ENCODE measurements at regions not wholly inside any gene's neighbourhood (a gene's known extent, or its start where the extent isn't known, plus 50 kb on each side); places are given as distances from the start of the nearest gene placed in this dataset.

GRCh38 chr10:63735305-63735704 is 214.1 kb downstream of the REEP3 start:
- no peaks in the 10 kb centered on the region for H3K36me3 ChIP-seq (ENCODE audit: insufficient read depth, low read length)
- no peak overlapping the region for H3K4me3 ChIP-seq (ENCODE audit: low read depth, low read length, poor library complexity, severe bottlenecking)
- H3K9me2 ChIP-seq (ENCODE audit: low read depth, low read length), result no peaks in the 10 kb centered on the region
- no peaks in the 10 kb centered on the region for H3K27me3 ChIP-seq (ENCODE audit: insufficient read depth, low read length)
- no peak overlapping the region for H2AFZ ChIP-seq (ENCODE audit: low read length)
- TF ChIP-seq EZH2 (IDR thresholded peaks at IDR 0.05; ENCODE audit: borderline replicate concordance, low read length), result no peak
- TF ChIP-seq, protein P1, sequence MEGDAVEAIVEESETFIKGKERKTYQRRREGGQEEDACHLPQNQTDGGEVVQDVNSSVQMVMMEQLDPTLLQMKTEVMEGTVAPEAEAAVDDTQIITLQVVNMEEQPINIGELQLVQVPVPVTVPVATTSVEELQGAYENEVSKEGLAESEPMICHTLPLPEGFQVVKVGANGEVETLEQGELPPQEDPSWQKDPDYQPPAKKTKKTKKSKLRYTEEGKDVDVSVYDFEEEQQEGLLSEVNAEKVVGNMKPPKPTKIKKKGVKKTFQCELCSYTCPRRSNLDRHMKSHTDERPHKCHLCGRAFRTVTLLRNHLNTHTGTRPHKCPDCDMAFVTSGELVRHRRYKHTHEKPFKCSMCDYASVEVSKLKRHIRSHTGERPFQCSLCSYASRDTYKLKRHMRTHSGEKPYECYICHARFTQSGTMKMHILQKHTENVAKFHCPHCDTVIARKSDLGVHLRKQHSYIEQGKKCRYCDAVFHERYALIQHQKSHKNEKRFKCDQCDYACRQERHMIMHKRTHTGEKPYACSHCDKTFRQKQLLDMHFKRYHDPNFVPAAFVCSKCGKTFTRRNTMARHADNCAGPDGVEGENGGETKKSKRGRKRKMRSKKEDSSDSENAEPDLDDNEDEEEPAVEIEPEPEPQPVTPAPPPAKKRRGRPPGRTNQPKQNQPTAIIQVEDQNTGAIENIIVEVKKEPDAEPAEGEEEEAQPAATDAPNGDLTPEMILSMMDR (IDR thresholded peaks at IDR 0.05; ENCODE audit: low read length), result no peak
- H3K79me2 ChIP-seq (ENCODE audit: insufficient read depth, low read length), result no peaks in the 10 kb centered on the region
- H3K9me3 ChIP-seq (ENCODE audit: low read length), result no peaks in the 10 kb centered on the region
- H3F3A ChIP-seq (ENCODE audit: insufficient read depth, low read length), result no peaks in the 10 kb centered on the region
- no peaks in the 10 kb centered on the region for H3K4me1 ChIP-seq (ENCODE audit: insufficient read depth, low read length, severe bottlenecking)
- no peak overlapping the region for H3K27ac ChIP-seq (ENCODE audit: low read depth, low read length, poor library complexity, severe bottlenecking)
- no peaks in the 10 kb centered on the region for H4K20me1 ChIP-seq (ENCODE audit: insufficient read depth, low read length)
- no peak overlapping the region for H3K4me2 ChIP-seq (ENCODE audit: low read length)
- no peak overlapping the region for H3K9ac ChIP-seq (ENCODE audit: low read length)

DNA sequence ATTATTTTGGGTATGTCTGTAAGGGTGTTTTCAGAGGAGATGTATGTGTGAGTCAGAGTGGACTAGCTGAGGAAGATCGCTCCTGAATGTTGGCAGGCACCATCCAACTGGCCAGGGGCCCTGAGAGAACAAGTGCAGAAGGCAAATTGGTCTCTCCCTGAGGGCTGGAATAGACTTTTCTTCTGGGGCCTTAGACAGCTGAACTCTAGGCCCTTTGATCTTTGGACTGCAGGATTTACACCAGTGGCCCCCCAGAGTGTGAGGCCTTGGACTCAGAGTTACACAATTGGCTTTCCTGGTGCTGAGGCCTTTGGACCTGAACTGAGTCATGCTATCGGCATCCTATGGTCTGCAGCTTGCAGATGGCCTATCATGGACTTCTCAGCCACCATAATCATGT is 217.2 kb downstream of the REEP3 start:
- no peaks in the 10 kb centered on the region for H3K9me3 ChIP-seq (ENCODE audit: low read length)
- H3K4me2 ChIP-seq (ENCODE audit: low read length), result no peak overlapping the region
- H3K4me3 ChIP-seq (ENCODE audit: low read depth, low read length, poor library complexity, severe bottlenecking), result no peak overlapping the region
- no peaks in the 10 kb centered on the region for H3K9me2 ChIP-seq (ENCODE audit: low read depth, low read length)
- no peaks in the 10 kb centered on the region for H3K79me2 ChIP-seq (ENCODE audit: insufficient read depth, low read length)
- H3F3A ChIP-seq (ENCODE audit: insufficient read depth, low read length), result no peaks in the 10 kb centered on the region
- TF ChIP-seq, protein P1 (IDR thresholded peaks at IDR 0.05; ENCODE audit: low read length), result no peak
- TF ChIP-seq EZH2 (IDR thresholded peaks at IDR 0.05; ENCODE audit: borderline replicate concordance, low read length), result no peak
- H4K20me1 ChIP-seq (ENCODE audit: insufficient read depth, low read length), result no peaks in the 10 kb centered on the region
- H3K27ac ChIP-seq (ENCODE audit: low read depth, low read length, poor library complexity, severe bottlenecking), result no peak overlapping the region
- no peaks in the 10 kb centered on the region for H3K4me1 ChIP-seq (ENCODE audit: insufficient read depth, low read length, severe bottlenecking)
- H3K36me3 ChIP-seq (ENCODE audit: insufficient read depth, low read length), result no peaks in the 10 kb centered on the region
- H2AFZ ChIP-seq (ENCODE audit: low read length), result no peak overlapping the region
- H3K9ac ChIP-seq (ENCODE audit: low read length), result no peak overlapping the region
- H3K27me3 ChIP-seq (ENCODE audit: insufficient read depth, low read length), result no peaks in the 10 kb centered on the region

DNA sequence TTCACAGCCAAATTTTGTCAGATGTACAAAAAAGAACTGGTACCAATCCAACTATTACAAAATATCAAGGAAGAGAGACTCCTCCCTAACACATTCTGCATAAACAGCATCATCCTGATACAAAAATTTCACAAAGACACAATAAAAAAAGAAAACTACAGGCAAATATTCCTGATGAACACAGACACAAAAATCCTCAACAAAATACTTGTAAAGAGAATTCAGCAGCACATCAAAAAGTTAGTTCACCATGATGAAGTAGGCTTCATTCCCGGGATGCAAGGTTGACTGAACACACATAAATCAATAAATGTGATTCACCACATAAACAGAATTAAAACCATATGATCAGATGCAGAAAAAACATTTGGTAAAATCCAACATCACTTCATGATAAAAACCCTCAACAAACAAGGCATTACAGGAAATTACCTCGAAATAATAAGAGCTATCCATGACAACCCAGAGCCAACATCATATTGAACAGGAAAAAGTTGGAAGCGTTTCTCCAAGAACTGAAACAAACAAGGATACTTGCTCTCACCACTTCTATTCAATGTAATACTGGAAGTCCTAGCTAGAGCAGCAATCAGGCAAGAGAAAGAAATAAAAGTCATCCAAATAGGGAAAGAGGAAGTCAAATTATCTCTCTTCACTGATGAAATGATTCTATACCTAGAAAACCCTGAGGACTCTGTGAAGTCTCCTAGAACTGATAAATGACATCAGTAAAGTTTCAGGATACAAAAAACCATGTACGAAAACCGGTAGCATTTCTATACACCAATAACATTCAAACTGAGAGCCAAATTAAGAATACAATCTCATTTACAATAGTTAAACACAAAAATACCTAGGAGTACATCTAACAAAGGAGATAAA is 223.1 kb downstream of the REEP3 start:
- Histone ChIP-seq H3K4me2 (ENCODE audit: low read length) (no peak overlapping the region), H3K27me3 (ENCODE audit: insufficient read depth, low read length) (no peaks in the 10 kb centered on the region), H3K9me3 (ENCODE audit: low read length) (no peaks in the 10 kb centered on the region)

More for the DNA sequence above, 223.1 kb downstream of the REEP3 start:
- no peaks in the 10 kb centered on the region for H3F3A ChIP-seq (ENCODE audit: insufficient read depth, low read length)
- no peaks in the 10 kb centered on the region for H3K4me1 ChIP-seq (ENCODE audit: insufficient read depth, low read length, severe bottlenecking)
- no peak for TF ChIP-seq EZH2 (IDR thresholded peaks at IDR 0.05; ENCODE audit: borderline replicate concordance, low read length)
- TF ChIP-seq, protein P1 (IDR thresholded peaks at IDR 0.05; ENCODE audit: low read length), result no peak
- no peak overlapping the region for H3K4me3 ChIP-seq (ENCODE audit: low read depth, low read length, poor library complexity, severe bottlenecking)
- no peaks in the 10 kb centered on the region for H3K9me2 ChIP-seq (ENCODE audit: low read depth, low read length)
- H2AFZ ChIP-seq (ENCODE audit: low read length), result no peak overlapping the region
- no peaks in the 10 kb centered on the region for H3K36me3 ChIP-seq (ENCODE audit: insufficient read depth, low read length)
- H4K20me1 ChIP-seq (ENCODE audit: insufficient read depth, low read length), result no peaks in the 10 kb centered on the region
- H3K27ac ChIP-seq (ENCODE audit: low read depth, low read length, poor library complexity, severe bottlenecking), result no peak overlapping the region
- H3K79me2 ChIP-seq (ENCODE audit: insufficient read depth, low read length), result no peaks in the 10 kb centered on the region
- H3K9ac ChIP-seq (ENCODE audit: low read length), result no peak overlapping the region
